ENCODE measurements at regions not wholly inside any gene's neighbourhood (a gene's known extent, or its start where the extent isn't known, plus 50 kb on each side); places are given as distances from the start of the nearest gene placed in this dataset.

DNA sequence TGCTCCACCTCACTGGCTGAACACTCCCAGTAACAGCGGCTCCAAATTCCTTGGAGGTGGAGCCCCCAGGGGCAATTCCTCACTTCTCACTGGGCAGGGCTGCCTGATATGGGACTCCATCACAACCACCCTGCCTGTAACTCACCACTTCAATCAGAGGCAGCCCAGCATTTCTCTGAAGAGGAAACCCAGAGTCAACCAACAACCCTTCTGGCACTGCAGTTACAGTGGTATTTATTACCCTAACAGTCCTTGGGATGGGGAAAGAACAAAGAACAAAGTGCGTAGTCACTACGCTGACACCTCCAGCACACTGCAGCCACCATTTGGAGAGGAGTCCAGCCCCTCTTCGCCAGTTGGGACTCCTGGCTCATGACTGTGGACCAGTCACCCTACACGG lies 85.7 kb upstream of the GALNT13 start (continued):
- TF ChIP-seq EP300 (conservative IDR thresholded peaks at IDR 0.05; ENCODE audit: poor library complexity, severe bottlenecking) (no peak), POLR2AphosphoS5 (IDR thresholded peaks at IDR 0.05) (no peak), SMC3 (conservative IDR thresholded peaks at IDR 0.05; ENCODE audit: poor library complexity) (no peak)

DNA sequence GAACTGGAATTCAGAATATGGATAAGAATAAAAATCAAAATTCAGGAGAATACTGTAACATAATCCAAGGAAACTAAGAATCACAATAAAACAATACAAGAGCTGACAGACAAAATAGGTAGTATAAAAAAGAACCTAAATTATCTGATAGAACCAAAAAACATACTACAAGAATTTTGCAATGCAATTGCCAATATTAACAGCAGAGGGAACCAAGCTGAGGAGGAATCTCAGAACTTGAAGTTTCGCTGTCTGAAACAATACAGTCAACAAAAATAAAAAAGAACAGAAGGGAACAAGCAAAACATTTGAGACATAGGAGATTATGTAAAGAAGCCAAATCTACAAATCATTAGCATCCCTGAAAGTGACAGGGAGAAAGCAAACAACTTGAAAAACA lies 84.1 kb upstream of the GALNT13 start:
- Histone ChIP-seq H3K36me3 (ENCODE audit: insufficient read depth, low read length) (no peaks in the 10 kb centered on the region), H3K27ac (ENCODE audit: low read length) (no peak overlapping the region), H3K4me3 (ENCODE audit: low read length) (no peak overlapping the region), H3F3A (ENCODE audit: insufficient read depth, low read length, poor library complexity, severe bottlenecking) (no peaks in the 10 kb centered on the region), H3K4me2 (ENCODE audit: low read length) (no peak overlapping the region), H3K9ac (ENCODE audit: low read length) (no peak overlapping the region), H3K9me2 (ENCODE audit: insufficient read depth, low read length) (no peaks in the 10 kb centered on the region), H2AFZ (ENCODE audit: low read depth, low read length) (no peak overlapping the region), H3K27me3 (ENCODE audit: insufficient read depth, low read depth, low read length) (no peaks in the 10 kb centered on the region), H4K20me1 (ENCODE audit: insufficient read depth) (no peaks in the 10 kb centered on the region), H3K79me2 (replicated peaks; ENCODE audit: insufficient read depth, low read length) (no peaks in the 10 kb centered on the region), H3K9me3 (ENCODE audit: low read length) (no peaks in the 10 kb centered on the region)
- TF ChIP-seq, protein P1, sequence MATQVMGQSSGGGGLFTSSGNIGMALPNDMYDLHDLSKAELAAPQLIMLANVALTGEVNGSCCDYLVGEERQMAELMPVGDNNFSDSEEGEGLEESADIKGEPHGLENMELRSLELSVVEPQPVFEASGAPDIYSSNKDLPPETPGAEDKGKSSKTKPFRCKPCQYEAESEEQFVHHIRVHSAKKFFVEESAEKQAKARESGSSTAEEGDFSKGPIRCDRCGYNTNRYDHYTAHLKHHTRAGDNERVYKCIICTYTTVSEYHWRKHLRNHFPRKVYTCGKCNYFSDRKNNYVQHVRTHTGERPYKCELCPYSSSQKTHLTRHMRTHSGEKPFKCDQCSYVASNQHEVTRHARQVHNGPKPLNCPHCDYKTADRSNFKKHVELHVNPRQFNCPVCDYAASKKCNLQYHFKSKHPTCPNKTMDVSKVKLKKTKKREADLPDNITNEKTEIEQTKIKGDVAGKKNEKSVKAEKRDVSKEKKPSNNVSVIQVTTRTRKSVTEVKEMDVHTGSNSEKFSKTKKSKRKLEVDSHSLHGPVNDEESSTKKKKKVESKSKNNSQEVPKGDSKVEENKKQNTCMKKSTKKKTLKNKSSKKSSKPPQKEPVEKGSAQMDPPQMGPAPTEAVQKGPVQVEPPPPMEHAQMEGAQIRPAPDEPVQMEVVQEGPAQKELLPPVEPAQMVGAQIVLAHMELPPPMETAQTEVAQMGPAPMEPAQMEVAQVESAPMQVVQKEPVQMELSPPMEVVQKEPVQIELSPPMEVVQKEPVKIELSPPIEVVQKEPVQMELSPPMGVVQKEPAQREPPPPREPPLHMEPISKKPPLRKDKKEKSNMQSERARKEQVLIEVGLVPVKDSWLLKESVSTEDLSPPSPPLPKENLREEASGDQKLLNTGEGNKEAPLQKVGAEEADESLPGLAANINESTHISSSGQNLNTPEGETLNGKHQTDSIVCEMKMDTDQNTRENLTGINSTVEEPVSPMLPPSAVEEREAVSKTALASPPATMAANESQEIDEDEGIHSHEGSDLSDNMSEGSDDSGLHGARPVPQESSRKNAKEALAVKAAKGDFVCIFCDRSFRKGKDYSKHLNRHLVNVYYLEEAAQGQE (IDR thresholded peaks at IDR 0.05; ENCODE audit: borderline replicate concordance): no peak
- TF ChIP-seq SMC3 (conservative IDR thresholded peaks at IDR 0.05; ENCODE audit: poor library complexity) (no peak), RAD21 (conservative IDR thresholded peaks at IDR 0.05) (no peak), POLR2AphosphoS5 (IDR thresholded peaks at IDR 0.05) (no peak), MXI1 (conservative IDR thresholded peaks at IDR 0.05; ENCODE audit: poor library complexity, severe bottlenecking) (no peak), TAF1 (IDR thresholded peaks at IDR 0.05; ENCODE audit: low read depth) (no peak), EZH2 (IDR thresholded peaks at IDR 0.05; ENCODE audit: borderline replicate concordance, insufficient read depth, low read length, poor library complexity, severe bottlenecking) (no peak)

DNA sequence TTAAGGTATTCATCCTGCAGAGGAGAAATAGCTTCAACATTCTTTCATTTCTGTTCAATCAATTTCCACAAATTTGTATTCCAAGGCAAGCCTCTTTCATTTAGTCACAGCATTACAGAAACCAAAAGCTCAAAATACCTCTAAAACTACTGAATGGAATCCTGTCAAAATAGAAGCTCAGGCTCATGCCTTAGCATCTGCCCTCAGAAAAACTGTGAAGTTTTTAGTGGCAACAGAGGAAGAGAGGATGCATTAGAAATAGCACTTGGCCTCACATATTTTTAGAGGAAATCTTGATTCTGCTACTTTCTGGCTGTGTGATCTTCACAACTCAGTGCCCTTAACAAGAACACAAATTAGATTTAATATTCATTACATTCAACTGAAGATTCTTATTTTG lies 69.1 kb upstream of the GALNT13 start:
- no peak overlapping the region for H2AFZ ChIP-seq (ENCODE audit: low read depth, low read length)
- no peaks in the 10 kb centered on the region for H3F3A ChIP-seq (ENCODE audit: insufficient read depth, low read length, poor library complexity, severe bottlenecking)
- H3K4me2 ChIP-seq (ENCODE audit: low read length): no peak overlapping the region
- H3K9me3 ChIP-seq (ENCODE audit: low read length): no peaks in the 10 kb centered on the region
- H3K4me3 ChIP-seq (ENCODE audit: low read length): no peak overlapping the region
- no peak overlapping the region for H3K27ac ChIP-seq (ENCODE audit: low read length)
- no peaks in the 10 kb centered on the region for H3K27me3 ChIP-seq (ENCODE audit: insufficient read depth, low read depth, low read length)
- TF ChIP-seq MXI1 (conservative IDR thresholded peaks at IDR 0.05; ENCODE audit: poor library complexity, severe bottlenecking): no peak
- TF ChIP-seq, protein P1 (IDR thresholded peaks at IDR 0.05; ENCODE audit: borderline replicate concordance): no peak
- no peak for TF ChIP-seq SMC3 (conservative IDR thresholded peaks at IDR 0.05; ENCODE audit: poor library complexity)
- no peak for TF ChIP-seq EP300 (conservative IDR thresholded peaks at IDR 0.05; ENCODE audit: poor library complexity, severe bottlenecking)
- no peak overlapping the region for H3K9ac ChIP-seq (ENCODE audit: low read length)
- H3K79me2 ChIP-seq (replicated peaks; ENCODE audit: insufficient read depth, low read length): no peaks in the 10 kb centered on the region
- H3K36me3 ChIP-seq (ENCODE audit: insufficient read depth, low read length): no peaks in the 10 kb centered on the region
- H3K9me2 ChIP-seq (ENCODE audit: insufficient read depth, low read length): no peaks in the 10 kb centered on the region
- H4K20me1 ChIP-seq (ENCODE audit: insufficient read depth): no peaks in the 10 kb centered on the region

All from neural cell (in vitro differentiated cells).